ENCODE measurements at regions not wholly inside any gene's neighbourhood (a gene's known extent, or its start where the extent isn't known, plus 50 kb on each side); places are given as distances from the start of the nearest gene placed in this dataset.

DNA sequence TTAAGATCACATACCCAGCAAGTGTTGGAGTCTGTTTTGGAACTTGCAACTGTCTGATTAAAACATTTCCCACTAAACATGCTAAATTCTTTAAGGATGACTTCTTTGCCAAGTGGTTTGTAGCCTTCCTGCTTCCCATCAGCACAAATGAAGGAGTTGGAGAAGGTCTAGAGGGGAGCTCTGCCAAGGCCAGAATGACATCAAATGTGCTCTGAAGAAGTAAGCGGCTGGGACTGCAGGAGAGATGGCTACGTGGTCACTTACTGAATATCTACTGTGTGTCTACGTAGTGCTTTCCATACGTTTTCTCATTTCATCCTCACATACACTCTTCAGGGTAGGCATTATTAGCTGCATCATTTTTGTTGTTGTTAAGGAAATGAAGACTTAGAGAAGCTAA, 135.7 kb upstream of the NLRP1 start:
- no peak for TF ChIP-seq POLR2A (IDR thresholded peaks at IDR 0.05; ENCODE audit: low read depth, low read length)
- TF ChIP-seq POLR2AphosphoS5 (IDR thresholded peaks at IDR 0.05; ENCODE audit: low read depth, low read length): no peak
- TF ChIP-seq TAF1 (IDR thresholded peaks at IDR 0.05; ENCODE audit: low read depth, low read length): no peak
- no peak for TF ChIP-seq SPI1 (IDR thresholded peaks at IDR 0.05; ENCODE audit: low read depth, low read length)
